Endothelial cell of umbilical vein (primary cell): ENCODE measurements at regions not wholly inside any gene's neighbourhood (a gene's known extent, or its start where the extent isn't known, plus 50 kb on each side); places are given as distances from the start of the nearest gene placed in this dataset.

Experiments
- BruUV-seq: library from RNA; stranded (reverse); fragments of 400-500 nt; replicated peaks from 2 replicates; lab custom pipeline; 2021; lab: Mats Ljungman, UMichigan
- CTCF ChIA-PET: fragments of 300-600, 350-600 bp; sonication (Branson Sonifier 250); formaldehyde crosslinking; loops from one replicate; lab custom pipeline; 2021; ENCODE audit warnings: antibody characterized with exemption, inconsistent platforms; lab: Charles Lee
- POLR2A ChIA-PET: fragments of 300-600, 350-600 bp; sonication (Branson Sonifier 250); formaldehyde crosslinking; loops from one replicate; lab custom pipeline; 2021; ENCODE audit warnings: antibody characterized with exemption, inconsistent platforms; lab: Charles Lee
- DNase-seq: peaks from one replicate; pipeline ENCODE4 v3.0.0-alpha.2; 2011; ENCODE audit warnings: low read depth, low spot score
- FAIRE-seq: peaks from 2 replicates; lab custom pipeline; 2011; peaks lifted over from hg19 to GRCh38; lab: Jason Lieb, UNC
- H2AFZ ChIP-seq: 2 replicates; pipeline ENCODE4 v1.6.0; 2012; ENCODE audit warnings: low read depth, low read length, control low read depth, inconsistent platforms
- H3K27ac ChIP-seq: 2 replicates; pipeline ENCODE4 v1.5.1; 2011; ENCODE audit warnings: low read depth, mild to moderate bottlenecking, control low read depth, low read length, moderate library complexity; ENCODE audit not compliant: insufficient read depth
- H3K27me3 ChIP-seq, 2 experiments: 2 replicates each; pipeline versions ENCODE4 v1.6.0 to v1.6.1; 2011; ENCODE audit warnings: low read length in 2 of 2, mixed read lengths in 1 of 2; ENCODE audit not compliant: control insufficient read depth in 2 of 2, insufficient read depth in 2 of 2
- H3K36me3 ChIP-seq, 2 experiments: 2 replicates in 1 of 2; 3 replicates in 1 of 2; pipeline ENCODE4 v1.5.1; 2011; ENCODE audit warnings: low read length in 2 of 2, mild to moderate bottlenecking in 1 of 2, moderate library complexity in 1 of 2; ENCODE audit not compliant: control insufficient read depth in 2 of 2, insufficient read depth in 2 of 2; ENCODE audit errors: extremely low read depth in 1 of 2
- H3K4me1 ChIP-seq: 3 replicates; pipeline ENCODE4 v1.5.1; 2011; ENCODE audit warnings: mild to moderate bottlenecking, low read length; ENCODE audit not compliant: control insufficient read depth, insufficient read depth; ENCODE audit errors: extremely low read depth
- H3K4me2 ChIP-seq: 2 replicates; pipeline ENCODE4 v1.6.1; 2011; ENCODE audit warnings: low read length, control low read depth, mixed read lengths; ENCODE audit not compliant: insufficient read depth
- H3K4me3 ChIP-seq, 3 experiments: fragments of 200-600 bp in 1 of 3; sonication (generic), shearing (Covaris generic) in 1 of 3; replicated peaks in 1 of 3; 2 replicates each; pipeline ENCODE4 v1.5.1; 2011 to 2016; ENCODE audit warnings: control low read depth in 3 of 3, low read length in 3 of 3, mild to moderate bottlenecking in 2 of 3, inconsistent platforms in 1 of 3, low read depth in 1 of 3, moderate library complexity in 1 of 3; ENCODE audit not compliant: insufficient read depth in 1 of 3
- H3K79me2 ChIP-seq: 2 replicates; pipeline ENCODE4 v1.6.0; 2012; ENCODE audit warnings: low read length, inconsistent platforms; ENCODE audit not compliant: control insufficient read depth, insufficient read depth
- H3K9ac ChIP-seq: replicated peaks from 2 replicates; pipeline ENCODE3; 2011; ENCODE audit warnings: low read length, control low read depth; ENCODE audit not compliant: insufficient read depth; ENCODE audit errors: extremely low read depth
- H3K9me1 ChIP-seq: replicated peaks from 3 replicates; pipeline ENCODE4 v1.6.0; 2011; ENCODE audit warnings: mild to moderate bottlenecking, low read length; ENCODE audit not compliant: control insufficient read depth, insufficient read depth; ENCODE audit errors: extremely low read depth
- H3K9me3 ChIP-seq: replicated peaks from 2 replicates; pipeline ENCODE4 v1.5.1; 2012; ENCODE audit warnings: low read length, inconsistent platforms; ENCODE audit not compliant: control insufficient read depth, insufficient read depth
- H4K20me1 ChIP-seq: replicated peaks from 2 replicates; pipeline ENCODE3; 2011; ENCODE audit warnings: mild to moderate bottlenecking, low read length; ENCODE audit not compliant: control insufficient read depth, insufficient read depth; ENCODE audit errors: extremely low read depth
- EZH2 ChIP-seq: IDR thresholded peaks from 2 replicates; pipeline ENCODE4 v1.6.1; 2012; ENCODE audit warnings: borderline replicate concordance, low read depth, mild to moderate bottlenecking, moderate library complexity, low read length, inconsistent platforms; ENCODE audit not compliant: severe bottlenecking
- FOS ChIP-seq: IDR thresholded peaks from 2 replicates; pipeline ENCODE4 v1.6.1; 2011; ENCODE audit warnings: mild to moderate bottlenecking, low read length, moderate library complexity, borderline replicate concordance; ENCODE audit not compliant: insufficient read depth
- GATA2 ChIP-seq: IDR thresholded peaks from 2 replicates; pipeline ENCODE4 v1.7.0; 2011; ENCODE audit warnings: low read depth, mild to moderate bottlenecking, moderate library complexity, mixed read lengths, low read length; ENCODE audit not compliant: insufficient read length, insufficient read depth
- JUN ChIP-seq: IDR thresholded peaks from 2 replicates; pipeline ENCODE4 v1.6.1; 2011; ENCODE audit warnings: borderline replicate concordance, low read depth; ENCODE audit not compliant: insufficient read length, insufficient read depth
- MAX ChIP-seq: IDR thresholded peaks from 2 replicates; pipeline ENCODE4 v1.6.1; 2011; ENCODE audit not compliant: insufficient read depth, insufficient read length
- MYC ChIP-seq: IDR thresholded peaks from one replicate; pipeline ENCODE4 v1.6.1; 2011; ENCODE audit warnings: mild to moderate bottlenecking, low read depth, low read length
- POLR2A ChIP-seq: IDR thresholded peaks from 2 replicates; pipeline ENCODE4 v1.6.1; 2012; ENCODE audit warnings: low read depth, mild to moderate bottlenecking, control low read depth, low read length
- POLR2AphosphoS5 ChIP-seq: IDR thresholded peaks from 2 replicates; pipeline ENCODE4 v1.6.1; 2012; ENCODE audit warnings: low read depth, mild to moderate bottlenecking, control low read depth, low read length, moderate library complexity; ENCODE audit not compliant: insufficient read depth
- dilution Hi-C: fragments of 300-500 bp; cut with MboI; formaldehyde crosslinking; loops from one replicate; pipeline ENCODE4 v1.15.0; 2019; ENCODE audit warnings: low sequenced_read_pairs; ENCODE audit not compliant: extremely low pct_ligation_motif_present
- intact Hi-C: fragments of 100-400 bp; cut with micrococcal nuclease; formaldehyde crosslinking; loops from one replicate; pipeline ENCODE4 v1.10.0; 2022
- TF ChIP-seq, protein P1 (sequence below), 2 donors: IDR thresholded peaks; 1 replicate in 1 of 2; 2 replicates in 1 of 2; pipeline ENCODE4 v1.5.1; 2011; ENCODE audit warnings: low read length in 2 of 2, mild to moderate bottlenecking in 2 of 2, moderate library complexity in 2 of 2, control low read depth in 1 of 2, inconsistent platforms in 1 of 2, low read depth in 1 of 2; ENCODE audit not compliant: insufficient read depth in 1 of 2; ENCODE audit errors: extremely low read depth in 1 of 2

DNA sequence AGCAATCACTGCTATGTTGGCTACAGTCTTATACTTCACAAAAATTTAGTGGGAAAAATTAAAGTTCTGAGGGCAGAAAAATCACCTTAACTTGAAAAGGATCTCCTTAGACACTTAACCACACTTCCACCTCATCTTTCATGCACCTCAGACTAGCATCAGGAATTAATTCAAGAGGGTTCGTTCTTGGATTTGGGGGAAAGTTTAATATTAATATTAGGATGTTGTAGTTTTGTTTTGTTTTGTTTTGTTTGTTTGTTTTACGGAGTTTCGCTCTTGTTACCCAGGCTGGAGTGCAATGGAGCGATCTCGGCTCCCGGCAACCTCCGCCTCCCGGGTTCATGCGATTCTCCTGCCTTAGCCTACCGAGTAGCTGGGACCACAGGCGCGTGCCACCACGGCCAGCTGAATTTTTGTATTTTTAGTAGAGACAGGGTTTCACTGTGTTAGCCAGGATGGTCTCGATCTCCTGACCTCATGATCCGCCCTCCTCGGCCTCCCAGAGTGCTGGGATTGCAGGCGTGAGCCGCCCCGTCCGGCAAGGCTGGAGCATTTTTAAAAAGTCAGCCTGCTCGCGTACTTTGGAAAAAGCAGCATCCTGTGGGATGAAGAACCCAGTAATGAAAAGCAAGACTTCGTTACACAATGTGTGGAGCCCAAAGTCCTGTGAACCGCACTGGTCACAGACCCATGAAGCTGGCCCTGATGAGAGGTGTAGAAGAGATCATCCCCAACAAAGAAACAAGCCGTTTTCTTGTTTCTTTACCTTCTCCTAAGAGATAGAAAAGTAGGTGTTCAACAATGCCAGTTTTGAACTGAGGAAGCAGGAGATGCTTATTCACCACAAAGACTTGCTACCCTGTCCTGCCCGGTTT, 194.9 kb downstream of the GPX5 start:
- dilution Hi-C loops = no loop called here

More for the DNA sequence above, 194.9 kb downstream of the GPX5 start:
- POLR2A ChIA-PET = no interaction called here
- TF ChIP-seq FOS = no peak
- TF ChIP-seq GATA2 = no peak
- TF ChIP-seq POLR2A = no peak
- no peak for TF ChIP-seq JUN
- no peak for TF ChIP-seq EZH2
- no peak for TF ChIP-seq MYC
- TF ChIP-seq, protein P1, sequence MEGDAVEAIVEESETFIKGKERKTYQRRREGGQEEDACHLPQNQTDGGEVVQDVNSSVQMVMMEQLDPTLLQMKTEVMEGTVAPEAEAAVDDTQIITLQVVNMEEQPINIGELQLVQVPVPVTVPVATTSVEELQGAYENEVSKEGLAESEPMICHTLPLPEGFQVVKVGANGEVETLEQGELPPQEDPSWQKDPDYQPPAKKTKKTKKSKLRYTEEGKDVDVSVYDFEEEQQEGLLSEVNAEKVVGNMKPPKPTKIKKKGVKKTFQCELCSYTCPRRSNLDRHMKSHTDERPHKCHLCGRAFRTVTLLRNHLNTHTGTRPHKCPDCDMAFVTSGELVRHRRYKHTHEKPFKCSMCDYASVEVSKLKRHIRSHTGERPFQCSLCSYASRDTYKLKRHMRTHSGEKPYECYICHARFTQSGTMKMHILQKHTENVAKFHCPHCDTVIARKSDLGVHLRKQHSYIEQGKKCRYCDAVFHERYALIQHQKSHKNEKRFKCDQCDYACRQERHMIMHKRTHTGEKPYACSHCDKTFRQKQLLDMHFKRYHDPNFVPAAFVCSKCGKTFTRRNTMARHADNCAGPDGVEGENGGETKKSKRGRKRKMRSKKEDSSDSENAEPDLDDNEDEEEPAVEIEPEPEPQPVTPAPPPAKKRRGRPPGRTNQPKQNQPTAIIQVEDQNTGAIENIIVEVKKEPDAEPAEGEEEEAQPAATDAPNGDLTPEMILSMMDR (IDR thresholded peaks at IDR 0.05; ENCODE audit: extremely low read depth in 1 of 2, insufficient read depth in 1 of 2, low read depth in 1 of 2, low read length in 2 of 2) = no peak
- no peak for TF ChIP-seq POLR2AphosphoS5
- TF ChIP-seq MAX = no peak
- BruUV-seq = no TSS peak
- no peak overlapping the region for H3K9ac ChIP-seq
- H3K36me3 ChIP-seq = no peaks in the 10 kb centered on the region
- no peak overlapping the region for H2AFZ ChIP-seq
- no peak for FAIRE-seq
- H3K9me1 ChIP-seq = no peaks in the 10 kb centered on the region
- no peaks in the 10 kb centered on the region for H3K79me2 ChIP-seq
- intact Hi-C loops = no loop called here
- no peak overlapping the region for H3K27ac ChIP-seq
- no peaks in the 10 kb centered on the region for H3K9me3 ChIP-seq
- H3K4me1 ChIP-seq = no peaks in the 10 kb centered on the region
- no peaks in the 10 kb centered on the region for H4K20me1 ChIP-seq
- H3K27me3 ChIP-seq = peaks cover 0 to 2% of the 10 kb centered on the region in 2 experiments
- H3K4me2 ChIP-seq = no peak overlapping the region
- DNase-seq = no peak
- H3K4me3 ChIP-seq = no peak overlapping the region
- CTCF ChIA-PET = no interaction called here
